ENCODE measurements at regions not wholly inside any gene's neighbourhood (a gene's known extent, or its start where the extent isn't known, plus 50 kb on each side); places are given as distances from the start of the nearest gene placed in this dataset.

DNA sequence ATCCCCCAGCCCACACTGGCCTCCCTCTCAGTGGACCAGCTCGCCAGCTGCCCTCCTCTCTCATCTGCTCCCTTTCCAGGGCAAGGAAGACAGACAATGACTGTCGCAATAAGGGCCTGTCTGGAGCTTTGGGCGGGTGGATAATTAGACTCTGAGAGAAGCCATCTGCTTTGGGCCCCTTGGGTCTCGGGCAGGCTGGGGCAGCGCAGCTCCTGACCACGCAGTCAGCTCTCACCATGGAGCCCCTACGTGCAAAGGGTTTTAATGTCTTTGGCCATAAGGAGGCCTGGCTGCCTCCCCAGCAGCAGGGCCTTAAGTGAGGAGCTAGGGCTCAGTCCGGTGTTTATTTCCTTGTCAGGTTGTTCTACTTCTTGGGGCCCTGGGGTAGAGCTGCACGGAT, 153.9 kb downstream of the CHST1 start:
- no peak for DNase-seq (ENCODE audit: low read depth, low spot score)
- no peak overlapping the region for H3K27ac ChIP-seq (ENCODE audit: low read length)
- no peak overlapping the region for H3K4me3 ChIP-seq (ENCODE audit: low read depth in 2 of 2, low read length in 2 of 2)
- H3K9me3 ChIP-seq (ENCODE audit: control insufficient read depth, insufficient read depth, low read depth, low read length) = no peaks in the 10 kb centered on the region
- no TSS peak for BruUV-seq (replicated peaks)
- ChIA-PET CTCF (no interaction called here), POLR2A (no interaction called here)
- TF ChIP-seq, protein P1, sequence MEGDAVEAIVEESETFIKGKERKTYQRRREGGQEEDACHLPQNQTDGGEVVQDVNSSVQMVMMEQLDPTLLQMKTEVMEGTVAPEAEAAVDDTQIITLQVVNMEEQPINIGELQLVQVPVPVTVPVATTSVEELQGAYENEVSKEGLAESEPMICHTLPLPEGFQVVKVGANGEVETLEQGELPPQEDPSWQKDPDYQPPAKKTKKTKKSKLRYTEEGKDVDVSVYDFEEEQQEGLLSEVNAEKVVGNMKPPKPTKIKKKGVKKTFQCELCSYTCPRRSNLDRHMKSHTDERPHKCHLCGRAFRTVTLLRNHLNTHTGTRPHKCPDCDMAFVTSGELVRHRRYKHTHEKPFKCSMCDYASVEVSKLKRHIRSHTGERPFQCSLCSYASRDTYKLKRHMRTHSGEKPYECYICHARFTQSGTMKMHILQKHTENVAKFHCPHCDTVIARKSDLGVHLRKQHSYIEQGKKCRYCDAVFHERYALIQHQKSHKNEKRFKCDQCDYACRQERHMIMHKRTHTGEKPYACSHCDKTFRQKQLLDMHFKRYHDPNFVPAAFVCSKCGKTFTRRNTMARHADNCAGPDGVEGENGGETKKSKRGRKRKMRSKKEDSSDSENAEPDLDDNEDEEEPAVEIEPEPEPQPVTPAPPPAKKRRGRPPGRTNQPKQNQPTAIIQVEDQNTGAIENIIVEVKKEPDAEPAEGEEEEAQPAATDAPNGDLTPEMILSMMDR (IDR thresholded peaks at IDR 0.05) = no peak
- TF ChIP-seq POLR2AphosphoS5 (IDR thresholded peaks at IDR 0.05; ENCODE audit: low read depth, low read length) (no peak), SIN3A (IDR thresholded peaks at IDR 0.05; ENCODE audit: borderline replicate concordance, insufficient read depth, low read depth, low read length) (no peak)
- H3K27me3 ChIP-seq (ENCODE audit: control insufficient read depth, insufficient read depth, low read length) = peaks cover 5% of the 10 kb centered on the region; the same call in 1 of the 2 replicates
- H3K4me1 ChIP-seq (ENCODE audit: control insufficient read depth, insufficient read depth, low read length) = no peaks in the 10 kb centered on the region
- H3K36me3 ChIP-seq (ENCODE audit: control insufficient read depth, insufficient read depth, low read length) = no peaks in the 10 kb centered on the region
- no peak for ATAC-seq
- in situ Hi-C loops (cut with HindIII; ENCODE audit: low pct_unique_long_range_greater_than_20kb, low sequenced_read_pairs) = no loop called here
- intact Hi-C loops (cut with micrococcal nuclease; ENCODE audit: unreplicated experiment) = no loop called here

- CTCF ChIA-PET = no interaction called here
- Histone ChIP-seq H3K9me3 (ENCODE audit: control insufficient read depth, insufficient read depth, low read depth, low read length) (no peaks in the 10 kb centered on the region), H3K27ac (ENCODE audit: low read length) (no peak overlapping the region), H3K4me1 (ENCODE audit: control insufficient read depth, insufficient read depth, low read length) (no peaks in the 10 kb centered on the region), H3K27me3 (ENCODE audit: control insufficient read depth, insufficient read depth, low read length) (peaks cover 5% of the 10 kb centered on the region; the same call in 1 of the 2 replicates), H3K4me3 (ENCODE audit: low read depth in 2 of 2, low read length in 2 of 2) (no peak overlapping the region), H3K36me3 (ENCODE audit: control insufficient read depth, insufficient read depth, low read length) (no peaks in the 10 kb centered on the region)
- POLR2A ChIA-PET = no interaction called here
- TF ChIP-seq, protein P1 (IDR thresholded peaks at IDR 0.05) = no peak
- TF ChIP-seq, protein P2, sequence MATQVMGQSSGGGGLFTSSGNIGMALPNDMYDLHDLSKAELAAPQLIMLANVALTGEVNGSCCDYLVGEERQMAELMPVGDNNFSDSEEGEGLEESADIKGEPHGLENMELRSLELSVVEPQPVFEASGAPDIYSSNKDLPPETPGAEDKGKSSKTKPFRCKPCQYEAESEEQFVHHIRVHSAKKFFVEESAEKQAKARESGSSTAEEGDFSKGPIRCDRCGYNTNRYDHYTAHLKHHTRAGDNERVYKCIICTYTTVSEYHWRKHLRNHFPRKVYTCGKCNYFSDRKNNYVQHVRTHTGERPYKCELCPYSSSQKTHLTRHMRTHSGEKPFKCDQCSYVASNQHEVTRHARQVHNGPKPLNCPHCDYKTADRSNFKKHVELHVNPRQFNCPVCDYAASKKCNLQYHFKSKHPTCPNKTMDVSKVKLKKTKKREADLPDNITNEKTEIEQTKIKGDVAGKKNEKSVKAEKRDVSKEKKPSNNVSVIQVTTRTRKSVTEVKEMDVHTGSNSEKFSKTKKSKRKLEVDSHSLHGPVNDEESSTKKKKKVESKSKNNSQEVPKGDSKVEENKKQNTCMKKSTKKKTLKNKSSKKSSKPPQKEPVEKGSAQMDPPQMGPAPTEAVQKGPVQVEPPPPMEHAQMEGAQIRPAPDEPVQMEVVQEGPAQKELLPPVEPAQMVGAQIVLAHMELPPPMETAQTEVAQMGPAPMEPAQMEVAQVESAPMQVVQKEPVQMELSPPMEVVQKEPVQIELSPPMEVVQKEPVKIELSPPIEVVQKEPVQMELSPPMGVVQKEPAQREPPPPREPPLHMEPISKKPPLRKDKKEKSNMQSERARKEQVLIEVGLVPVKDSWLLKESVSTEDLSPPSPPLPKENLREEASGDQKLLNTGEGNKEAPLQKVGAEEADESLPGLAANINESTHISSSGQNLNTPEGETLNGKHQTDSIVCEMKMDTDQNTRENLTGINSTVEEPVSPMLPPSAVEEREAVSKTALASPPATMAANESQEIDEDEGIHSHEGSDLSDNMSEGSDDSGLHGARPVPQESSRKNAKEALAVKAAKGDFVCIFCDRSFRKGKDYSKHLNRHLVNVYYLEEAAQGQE (IDR thresholded peaks at IDR 0.05; ENCODE audit: insufficient read depth in 1 of 2, low read depth in 2 of 2, low read length in 1 of 2) = no peak
- TF ChIP-seq TCF7L2 (IDR thresholded peaks at IDR 0.05; ENCODE audit: low read depth, low read length) (no peak), SIN3A (IDR thresholded peaks at IDR 0.05; ENCODE audit: borderline replicate concordance, insufficient read depth, low read depth, low read length) (no peak), POLR2AphosphoS5 (IDR thresholded peaks at IDR 0.05; ENCODE audit: low read depth, low read length) (no peak)
- in situ Hi-C loops (cut with HindIII; ENCODE audit: low pct_unique_long_range_greater_than_20kb, low sequenced_read_pairs) = no loop called here
- no TSS peak for BruUV-seq (replicated peaks)
- DNase-seq (ENCODE audit: low read depth, low spot score) (no peak), ATAC-seq (no peak)
- intact Hi-C loops (cut with micrococcal nuclease; ENCODE audit: unreplicated experiment) = no loop called here
These were observed 157.5 kb downstream of the CHST1 start for GRCh38 chr11:45507916-45508315.

Measured in Panc1 (cell line).